Activated CD8-positive, alpha-beta memory T cell treated with anti-CD3 and anti-CD28 coated beads for 48 hours (primary cell): ENCODE measurements at regions not wholly inside any gene's neighbourhood (a gene's known extent, or its start where the extent isn't known, plus 50 kb on each side); places are given as distances from the start of the nearest gene placed in this dataset.

Experiments used
- DNase-seq, 3 experiments: peaks; one replicate each; pipeline ENCODE4 v3.0.0-alpha.2; 2020; ENCODE audit warnings: low read depth in 2 of 3, low spot score in 2 of 3

GRCh38 chr14:51307551-51307950 lies 67.5 kb downstream of the TMX1 start:
- DNase-seq = no peak

DNA sequence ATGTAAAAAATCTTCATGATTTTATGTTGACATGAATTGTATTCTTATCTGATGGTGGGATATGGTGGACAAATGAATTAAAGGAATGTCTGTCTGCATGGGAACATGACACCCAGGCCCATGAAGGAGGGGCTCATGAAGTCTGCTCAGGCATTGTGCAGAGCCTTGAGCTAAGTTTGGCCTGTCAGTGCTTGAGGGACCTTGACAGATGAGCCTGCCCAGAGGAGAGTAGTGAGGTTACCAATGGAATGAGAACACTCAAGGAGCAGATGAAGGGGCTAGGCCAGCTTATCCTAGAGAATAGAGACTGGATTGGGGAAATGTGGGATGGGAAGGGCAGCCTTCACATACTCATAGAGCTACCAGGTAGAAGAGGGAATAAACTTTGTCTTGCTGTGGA lies 68.8 kb downstream of the TMX1 start:
- no peak for DNase-seq

GRCh38 chr14:51310505-51310944 lies 70.5 kb downstream of the TMX1 start:
- DNase-seq = no peak

DNA sequence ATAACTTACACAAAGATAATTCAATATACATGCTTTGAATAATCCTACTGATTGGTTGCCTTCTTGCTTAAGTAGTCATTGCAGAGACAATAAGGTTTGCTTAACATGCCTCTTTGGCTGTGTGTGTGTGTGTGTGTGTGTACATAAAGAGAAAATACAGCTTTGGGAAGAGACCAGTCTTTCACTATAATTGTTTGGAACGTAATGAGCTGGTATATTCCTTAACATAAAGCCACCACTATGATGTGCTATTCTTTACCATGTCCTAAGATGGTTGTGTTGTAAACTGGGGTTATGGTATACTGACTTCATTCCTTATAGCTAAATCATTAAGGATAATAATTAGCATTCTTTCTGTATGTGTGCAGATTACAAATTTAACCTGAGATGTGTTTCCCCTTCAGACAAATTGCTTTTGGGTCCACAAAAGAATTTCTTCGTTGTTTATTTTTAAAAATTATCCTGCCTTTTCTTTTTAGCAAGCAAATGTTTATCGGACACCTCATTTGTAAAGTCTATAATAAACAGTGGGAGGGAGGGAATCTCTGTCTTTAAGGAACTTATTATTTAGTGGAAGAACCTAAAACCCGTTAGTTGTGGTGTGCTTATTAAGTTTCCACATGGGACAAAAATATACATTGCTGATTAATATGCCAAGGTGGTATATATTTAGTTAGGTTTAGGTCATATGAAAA lies 74.4 kb downstream of the TMX1 start:
- DNase-seq = no peak

- DNase-seq = no peak
Measured at GRCh38 chr14:51317373-51317772, 77.3 kb downstream of the TMX1 start.

GRCh38 chr14:51318813-51319597 lies 79.0 kb downstream of the TMX1 start:
- no peak for DNase-seq

GRCh38 chr14:51321036-51321435 lies 81.0 kb downstream of the TMX1 start:
- no peak for DNase-seq

- no peak for DNase-seq
Measured at GRCh38 chr14:51323492-51323891, 83.4 kb downstream of the TMX1 start.

DNA sequence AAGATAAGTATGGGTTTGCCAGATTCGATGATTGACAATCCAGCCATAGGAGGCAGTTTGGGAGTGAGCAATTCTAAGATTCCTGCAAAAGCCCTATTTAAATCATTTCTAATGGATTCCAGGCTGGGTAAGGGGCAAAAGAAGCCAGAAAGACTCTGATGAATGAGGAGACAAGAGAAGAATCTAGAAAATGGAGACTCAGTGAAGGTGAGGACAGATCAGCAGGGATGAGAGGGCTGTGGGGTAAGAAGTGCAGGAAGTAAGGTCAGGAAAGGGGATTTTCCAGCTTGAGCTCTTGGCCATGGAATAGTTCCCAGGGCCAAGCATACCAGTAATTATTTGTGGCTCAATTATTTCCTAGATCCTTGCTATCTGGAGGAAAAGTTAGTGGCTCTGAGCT lies 87.3 kb downstream of the TMX1 start:
- DNase-seq = no peak

- DNase-seq = peak in 1 of 3 experiments; percentile 22
Measured at GRCh38 chr14:51328064-51328771, 88.2 kb downstream of the TMX1 start.

DNA sequence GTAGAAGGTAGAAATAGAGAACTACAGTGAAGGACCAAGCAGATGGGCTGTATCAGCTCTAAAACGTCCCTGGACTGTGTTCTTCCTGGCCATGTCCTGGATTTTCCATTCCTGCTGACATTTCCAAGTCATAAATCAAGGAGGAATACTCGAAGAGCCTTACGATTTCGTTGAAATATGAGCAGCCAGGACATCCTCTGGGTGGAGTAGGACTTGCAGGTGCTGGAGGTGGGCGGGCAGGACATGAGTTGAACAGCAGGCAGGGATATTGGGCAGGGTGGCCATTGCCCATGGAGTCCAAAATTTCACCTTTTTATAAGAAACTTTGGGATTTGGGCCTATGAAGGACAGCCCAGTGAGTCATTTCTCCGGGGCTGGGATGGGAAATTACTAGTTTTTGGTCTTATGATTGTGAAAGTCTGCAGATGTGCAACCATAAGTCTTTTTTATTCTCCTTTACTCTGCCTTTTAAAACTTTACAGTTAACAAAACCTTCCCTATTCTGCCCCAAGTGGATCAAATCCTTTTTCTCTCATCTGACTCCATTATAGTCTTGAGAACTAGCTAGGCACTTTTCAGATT lies 88.8 kb downstream of the TMX1 start:
- no peak for DNase-seq

GRCh38 chr14:51331486-51332367 lies 91.7 kb downstream of the TMX1 start:
- no peak for DNase-seq

GRCh38 chr14:51333299-51333698 lies 93.3 kb downstream of the TMX1 start:
- no peak for DNase-seq

GRCh38 chr14:51333901-51334521 lies 94.0 kb downstream of the TMX1 start:
- DNase-seq = no peak

GRCh38 chr14:51334566-51334965 lies 94.5 kb downstream of the TMX1 start:
- no peak for DNase-seq

GRCh38 chr14:51335531-51335930 lies 95.5 kb downstream of the TMX1 start:
- DNase-seq = no peak

DNA sequence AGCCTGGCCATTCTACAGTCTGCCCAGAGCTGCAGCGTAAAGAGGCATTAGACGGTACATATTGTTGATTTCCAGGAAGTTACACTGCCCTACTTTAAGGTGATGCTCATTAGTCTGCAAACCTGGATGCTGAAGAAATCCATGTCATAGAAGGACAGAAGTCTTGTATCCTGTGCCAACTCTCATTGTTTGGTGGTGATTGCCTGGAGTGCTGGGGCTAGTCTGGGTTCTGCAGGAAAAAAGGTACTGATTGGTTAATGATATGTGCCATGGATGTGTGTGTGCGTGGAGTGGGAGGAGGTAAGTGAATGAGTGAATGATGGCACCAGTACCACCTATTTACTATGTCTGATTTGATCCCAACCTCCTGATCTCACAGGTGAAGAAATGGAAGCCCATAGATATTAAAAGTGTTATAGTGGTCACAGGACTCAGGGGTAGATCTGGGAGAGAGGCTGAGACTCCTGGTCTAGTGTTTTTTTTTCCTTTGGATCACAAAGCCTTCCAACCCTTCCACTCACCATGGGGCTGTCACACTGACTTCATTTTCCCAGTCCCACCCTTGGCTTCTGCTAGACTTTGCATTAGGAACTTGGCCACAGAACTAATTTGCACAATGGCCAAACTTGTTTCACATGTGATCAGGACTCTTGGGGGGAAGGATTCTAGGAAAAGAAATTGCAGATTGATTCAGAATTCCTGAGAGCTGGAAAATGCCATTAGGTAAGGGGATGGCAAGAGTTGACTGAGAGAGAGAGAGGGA lies 96.1 kb downstream of the TMX1 start:
- no peak for DNase-seq

DNA sequence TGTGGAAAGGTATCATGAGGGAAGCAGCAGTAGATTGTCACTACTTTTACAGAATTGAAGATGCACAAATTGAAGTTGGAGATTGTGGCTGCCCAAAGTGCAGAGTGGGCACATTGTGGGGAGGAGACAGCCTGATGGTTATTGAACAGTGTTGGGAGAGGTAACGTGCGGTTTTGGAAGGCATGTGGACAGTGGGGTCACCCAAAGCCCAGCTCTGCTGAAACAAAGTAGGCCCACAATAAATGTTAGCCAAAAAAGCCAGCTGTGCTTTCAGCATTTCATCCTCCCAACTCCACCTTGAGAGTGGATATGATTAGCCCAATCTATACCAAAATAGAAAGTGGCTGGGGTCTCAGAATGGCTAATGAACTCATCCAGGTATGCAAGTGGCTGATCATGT lies 96.7 kb downstream of the TMX1 start:
- no peak for DNase-seq

- no peak for DNase-seq
Measured at GRCh38 chr14:51337520-51337919, 97.5 kb downstream of the TMX1 start.
